A673 (cell line): ENCODE measurements at regions not wholly inside any gene's neighbourhood (a gene's known extent, or its start where the extent isn't known, plus 50 kb on each side); places are given as distances from the start of the nearest gene placed in this dataset.

ENCODE experiments used
- BruUV-seq: library from RNA; stranded (reverse); fragments of 400-500 nt; replicated peaks from 2 replicates; lab custom pipeline; 2021; lab: Mats Ljungman, UMichigan
- CTCF ChIA-PET: fragments of 300-600 bp; sonication (Branson Sonifier 250); formaldehyde crosslinking; loops from one replicate; lab custom pipeline; 2022; ENCODE audit warnings: antibody characterized with exemption; lab: Charles Lee
- POLR2A ChIA-PET: fragments of 300-600 bp; sonication (Branson Sonifier 250); formaldehyde crosslinking; loops from one replicate; lab custom pipeline; 2022; ENCODE audit warnings: antibody characterized with exemption; ENCODE audit not compliant: low non-redundant PET; lab: Charles Lee
- DNase-seq: peaks from one replicate; pipeline ENCODE4 v3.0.0-alpha.2; 2015; ENCODE audit warnings: low spot score
- H3K27ac ChIP-seq: fragments of 200-600 bp; sonication (generic); 2 replicates; pipeline ENCODE4 v1.5.1; 2016; ENCODE audit warnings: mixed run types, low read depth, mild to moderate bottlenecking, mixed read lengths, antibody characterized with exemption, low read length; ENCODE audit not compliant: poor library complexity, severe bottlenecking
- H3K27me3 ChIP-seq: fragments of 200-600 bp; sonication (generic); replicated peaks from 2 replicates; pipeline ENCODE4 v1.6.1; 2017; ENCODE audit warnings: mixed run types, low read depth, mild to moderate bottlenecking, mixed read lengths, antibody characterized with exemption, low read length; ENCODE audit not compliant: insufficient read depth, poor library complexity
- H3K36me3 ChIP-seq: fragments of 200-600 bp; sonication (generic); 2 replicates; pipeline ENCODE4 v1.6.1; 2016; ENCODE audit warnings: mixed run types, mild to moderate bottlenecking, mixed read lengths, antibody characterized with exemption, low read length; ENCODE audit not compliant: insufficient read depth, poor library complexity, severe bottlenecking
- H3K4me1 ChIP-seq: fragments of 200-600 bp; sonication (generic); 2 replicates; pipeline ENCODE4 v1.6.1; 2017; ENCODE audit warnings: mixed run types, mild to moderate bottlenecking, mixed read lengths, antibody characterized with exemption, low read length; ENCODE audit not compliant: insufficient read depth, poor library complexity, severe bottlenecking
- H3K4me3 ChIP-seq: fragments of 200-600 bp; sonication (generic); 2 replicates; pipeline ENCODE4 v1.5.1; 2016; ENCODE audit warnings: low read depth, mixed run types, mild to moderate bottlenecking, mixed read lengths, low read length; ENCODE audit not compliant: poor library complexity, severe bottlenecking
- H3K9me3 ChIP-seq: fragments of 200-600 bp; sonication (generic); 2 replicates; pipeline ENCODE4 v1.6.1; 2016; ENCODE audit warnings: mixed run types, low read depth, mild to moderate bottlenecking, mixed read lengths, antibody characterized with exemption, low read length; ENCODE audit not compliant: poor library complexity, severe bottlenecking
- EZH2 ChIP-seq: fragments of 200-600 bp; sonication (generic); IDR thresholded peaks from 2 replicates; pipeline ENCODE4 v1.6.1; 2017; ENCODE audit warnings: borderline replicate concordance, low read depth, mild to moderate bottlenecking, mixed read lengths, antibody characterized with exemption, low read length; ENCODE audit not compliant: poor library complexity, severe bottlenecking
- intact Hi-C: fragments of 100-400 bp; cut with micrococcal nuclease; formaldehyde crosslinking; loops from one replicate; pipeline ENCODE4 v1.10.0; 2022; ENCODE audit not compliant: unreplicated experiment
- TF ChIP-seq, protein P1 (sequence below): fragments of 300-800, 200-600 bp; sonication (generic); conservative IDR thresholded peaks from 2 replicates; pipeline ENCODE4 v1.5.1; 2017; ENCODE audit warnings: low read depth, mild to moderate bottlenecking, antibody characterized with exemption, low read length, moderate library complexity, mixed read lengths

DNA sequence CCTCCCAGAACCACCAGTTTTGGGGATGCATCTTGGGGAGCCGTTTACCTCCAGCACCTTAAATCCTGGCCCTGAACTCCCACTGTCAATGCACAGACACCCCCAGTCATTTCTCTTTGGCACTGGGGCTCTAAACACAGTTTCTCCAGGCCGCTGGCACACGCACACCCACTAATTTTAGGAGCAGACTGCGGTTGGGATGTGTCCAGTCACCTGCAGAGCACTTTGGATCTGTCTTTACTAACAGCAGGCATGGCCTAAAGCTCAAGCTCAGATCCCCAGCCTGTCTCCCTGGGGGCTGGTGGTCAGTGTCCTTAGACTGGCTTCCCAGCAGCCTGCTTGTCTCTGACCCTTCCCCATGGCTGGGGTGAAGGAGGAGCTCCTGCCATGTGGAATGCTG lies 49.9 kb downstream of the SYNE3 start:
- ChIA-PET POLR2A (no interaction called here), CTCF (no interaction called here)
- no peaks in the 10 kb centered on the region for H3K36me3 ChIP-seq
- no peak for DNase-seq
- intact Hi-C loops = no loop called here
- no peak overlapping the region for H3K4me3 ChIP-seq
- no peak overlapping the region for H3K27ac ChIP-seq
- no TSS peak for BruUV-seq
- H3K27me3 ChIP-seq = no peaks in the 10 kb centered on the region
- no peaks in the 10 kb centered on the region for H3K4me1 ChIP-seq
- no peaks in the 10 kb centered on the region for H3K9me3 ChIP-seq
- TF ChIP-seq, protein P1, sequence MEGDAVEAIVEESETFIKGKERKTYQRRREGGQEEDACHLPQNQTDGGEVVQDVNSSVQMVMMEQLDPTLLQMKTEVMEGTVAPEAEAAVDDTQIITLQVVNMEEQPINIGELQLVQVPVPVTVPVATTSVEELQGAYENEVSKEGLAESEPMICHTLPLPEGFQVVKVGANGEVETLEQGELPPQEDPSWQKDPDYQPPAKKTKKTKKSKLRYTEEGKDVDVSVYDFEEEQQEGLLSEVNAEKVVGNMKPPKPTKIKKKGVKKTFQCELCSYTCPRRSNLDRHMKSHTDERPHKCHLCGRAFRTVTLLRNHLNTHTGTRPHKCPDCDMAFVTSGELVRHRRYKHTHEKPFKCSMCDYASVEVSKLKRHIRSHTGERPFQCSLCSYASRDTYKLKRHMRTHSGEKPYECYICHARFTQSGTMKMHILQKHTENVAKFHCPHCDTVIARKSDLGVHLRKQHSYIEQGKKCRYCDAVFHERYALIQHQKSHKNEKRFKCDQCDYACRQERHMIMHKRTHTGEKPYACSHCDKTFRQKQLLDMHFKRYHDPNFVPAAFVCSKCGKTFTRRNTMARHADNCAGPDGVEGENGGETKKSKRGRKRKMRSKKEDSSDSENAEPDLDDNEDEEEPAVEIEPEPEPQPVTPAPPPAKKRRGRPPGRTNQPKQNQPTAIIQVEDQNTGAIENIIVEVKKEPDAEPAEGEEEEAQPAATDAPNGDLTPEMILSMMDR = no peak
- TF ChIP-seq EZH2 = no peak

DNA sequence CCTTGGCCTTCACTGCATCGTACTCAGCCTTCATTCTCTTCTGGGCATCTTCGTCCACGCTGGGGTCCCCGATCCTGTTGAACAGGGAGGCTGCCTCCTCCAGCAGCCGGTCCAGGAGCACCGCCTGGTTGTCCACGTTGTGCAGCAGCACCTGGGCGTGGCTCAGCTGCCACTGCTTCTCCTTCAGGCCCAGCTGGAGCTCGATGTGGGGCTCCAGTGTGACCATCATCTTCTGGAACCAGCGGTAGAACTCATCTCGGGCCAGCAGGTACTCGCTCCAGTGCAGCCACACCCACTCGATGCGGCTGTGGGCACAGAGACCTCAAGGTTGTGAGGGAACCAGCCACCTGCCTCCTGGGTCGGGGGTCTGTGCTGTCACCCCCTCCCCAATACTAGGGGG lies 50.5 kb downstream of the SYNE3 start:
- no TSS peak for BruUV-seq

DNA sequence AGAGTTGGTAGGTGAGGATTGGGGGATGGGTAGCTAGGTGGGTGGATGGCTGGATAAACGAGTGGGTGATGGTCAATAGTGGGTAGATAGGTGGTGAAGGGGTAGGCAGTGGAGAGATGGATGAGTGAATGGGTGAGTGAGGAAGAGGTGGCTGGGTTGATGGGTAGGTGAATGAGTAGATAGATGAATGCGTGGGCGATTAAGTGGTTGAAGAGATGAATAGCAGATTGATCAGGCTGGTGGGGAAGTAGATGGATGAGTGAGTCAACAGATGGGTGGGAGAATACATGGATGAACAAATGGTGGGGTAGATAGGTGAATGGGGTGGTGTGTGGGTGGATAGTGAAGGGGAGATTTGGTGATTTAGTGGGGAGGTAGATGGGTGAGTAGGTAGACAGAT lies 51.1 kb downstream of the SYNE3 start:
- no peaks in the 10 kb centered on the region for H3K36me3 ChIP-seq
- no peak for DNase-seq
- CTCF ChIA-PET = no interaction called here
- peaks cover 5% of the 10 kb centered on the region for H3K4me1 ChIP-seq
- intact Hi-C loops = no loop called here
- no TSS peak for BruUV-seq
- no peak overlapping the region for H3K4me3 ChIP-seq
- POLR2A ChIA-PET = no interaction called here
- no peak for TF ChIP-seq EZH2
- TF ChIP-seq, protein P1 = no peak
- H3K27ac ChIP-seq = no peak overlapping the region
- no peaks in the 10 kb centered on the region for H3K9me3 ChIP-seq
- no peaks in the 10 kb centered on the region for H3K27me3 ChIP-seq

More for the DNA sequence above, 50.5 kb downstream of the SYNE3 start:
- Histone ChIP-seq H3K9me3 (no peaks in the 10 kb centered on the region), H3K4me3 (no peak overlapping the region), H3K27ac (no peak overlapping the region), H3K27me3 (no peaks in the 10 kb centered on the region), H3K36me3 (no peaks in the 10 kb centered on the region), H3K4me1 (no peaks in the 10 kb centered on the region)
- CTCF ChIA-PET = no interaction called here
- intact Hi-C loops = no loop called here
- no peak for TF ChIP-seq EZH2
- TF ChIP-seq, protein P1 = no peak
- POLR2A ChIA-PET = no interaction called here
- DNase-seq = no peak
